Mesenchymal stem cell (in vitro differentiated cells and primary cell): ENCODE measurements at regions not wholly inside any gene's neighbourhood (a gene's known extent, or its start where the extent isn't known, plus 50 kb on each side); places are given as distances from the start of the nearest gene placed in this dataset.

Experiments
- DNase-seq: peaks from one replicate; pipeline ENCODE4 v3.0.0-alpha.2; 2013
- H2AFZ ChIP-seq: one replicate; pipeline ENCODE4 v1.6.1; 2013; ENCODE audit warnings: low read depth, mild to moderate bottlenecking, control low read depth, inconsistent platforms, low read length, moderate library complexity
- H2AK5ac ChIP-seq: 2 replicates; pipeline ENCODE4 v1.6.1; 2013; ENCODE audit warnings: low read length, moderate library complexity, mild to moderate bottlenecking, inconsistent platforms; ENCODE audit not compliant: severe bottlenecking
- H2BK120ac ChIP-seq: one replicate; pipeline ENCODE4 v1.6.1; 2013; ENCODE audit warnings: low read depth, mild to moderate bottlenecking, inconsistent platforms, low read length, moderate library complexity
- H2BK12ac ChIP-seq, 2 experiments: one replicate each; pipeline ENCODE4 v1.6.1; 2013; ENCODE audit warnings: inconsistent platforms in 2 of 2, low read length in 2 of 2, mild to moderate bottlenecking in 2 of 2, moderate library complexity in 2 of 2, control low read depth in 1 of 2
- H2BK15ac ChIP-seq: one replicate; pipeline ENCODE4 v1.6.1; 2013; ENCODE audit warnings: mild to moderate bottlenecking, low read depth, inconsistent platforms; ENCODE audit not compliant: poor library complexity, severe bottlenecking
- H2BK5ac ChIP-seq: 2 replicates; pipeline ENCODE4 v1.6.1; 2013; ENCODE audit warnings: low read depth, mild to moderate bottlenecking, low read length, control low read depth, inconsistent platforms; ENCODE audit not compliant: poor library complexity, severe bottlenecking
- H3K14ac ChIP-seq, 2 experiments: one replicate each; pipeline ENCODE4 v1.6.1; 2013; ENCODE audit warnings: inconsistent platforms in 2 of 2, low read length in 2 of 2, control low read depth in 1 of 2, mild to moderate bottlenecking in 1 of 2, moderate library complexity in 1 of 2
- H3K18ac ChIP-seq, 2 experiments: one replicate each; pipeline ENCODE4 v1.6.1; 2013; ENCODE audit warnings: inconsistent platforms in 2 of 2, low read length in 2 of 2, control low read depth in 1 of 2, low read depth in 1 of 2, mild to moderate bottlenecking in 1 of 2
- H3K23ac ChIP-seq, 2 experiments: one replicate each; pipeline ENCODE4 v1.6.1; 2013; ENCODE audit warnings: inconsistent platforms in 2 of 2, low read length in 2 of 2, mild to moderate bottlenecking in 2 of 2, moderate library complexity in 2 of 2, control low read depth in 1 of 2
- H3K27ac ChIP-seq: 2 replicates; pipeline ENCODE4 v1.5.1; 2013; ENCODE audit warnings: mild to moderate bottlenecking, moderate library complexity, low read length, control low read depth, inconsistent platforms; ENCODE audit not compliant: poor library complexity, severe bottlenecking
- H3K27me3 ChIP-seq, 2 experiments: 2 replicates each; pipeline versions ENCODE4 v1.6.1 to v1.7.0; 2013; ENCODE audit warnings: low read length in 2 of 2, mild to moderate bottlenecking in 2 of 2, moderate library complexity in 2 of 2, control low read depth in 1 of 2, inconsistent platforms in 1 of 2; ENCODE audit not compliant: control insufficient read depth in 1 of 2, insufficient read depth in 1 of 2
- H3K36me3 ChIP-seq, 2 experiments: 2 replicates each; pipeline versions ENCODE4 v1.6.1 to v1.7.0; 2013; ENCODE audit warnings: low read length in 2 of 2, control low read depth in 1 of 2, inconsistent platforms in 1 of 2, low read depth in 1 of 2, mild to moderate bottlenecking in 1 of 2; ENCODE audit not compliant: insufficient read depth in 2 of 2, control insufficient read depth in 1 of 2
- H3K4ac ChIP-seq, 2 experiments: one replicate each; pipeline ENCODE4 v1.6.1; 2013; ENCODE audit warnings: inconsistent platforms in 2 of 2, low read length in 2 of 2, mild to moderate bottlenecking in 2 of 2, moderate library complexity in 2 of 2, control low read depth in 1 of 2, low read depth in 1 of 2
- H3K4me1 ChIP-seq: 2 replicates; pipeline ENCODE4 v1.6.1; 2013; ENCODE audit warnings: low read depth, low read length, control low read depth; ENCODE audit not compliant: control insufficient read depth, insufficient read depth
- H3K4me2 ChIP-seq: 2 replicates; pipeline ENCODE4 v1.6.1; 2013; ENCODE audit warnings: low read length, mild to moderate bottlenecking, inconsistent platforms; ENCODE audit not compliant: poor library complexity, severe bottlenecking
- H3K4me3 ChIP-seq, 2 experiments: 2 replicates each; pipeline versions ENCODE4 v1.5.1 to v1.7.0; 2013; ENCODE audit warnings: low read length in 2 of 2, mild to moderate bottlenecking in 2 of 2, control low read depth in 1 of 2, low read depth in 1 of 2; ENCODE audit not compliant: insufficient read depth in 1 of 2
- H3K79me1 ChIP-seq: replicated peaks from 2 replicates; pipeline ENCODE4 v1.6.1; 2013; ENCODE audit warnings: mild to moderate bottlenecking, control low read depth, low read length, inconsistent platforms; ENCODE audit not compliant: poor library complexity, severe bottlenecking
- H3K9ac ChIP-seq: 2 replicates; pipeline ENCODE4 v1.7.0; 2013; ENCODE audit warnings: mild to moderate bottlenecking, low read length, moderate library complexity
- H3K9me3 ChIP-seq: 2 replicates; pipeline ENCODE4 v1.7.0; 2013; ENCODE audit warnings: mild to moderate bottlenecking, low read length; ENCODE audit not compliant: control insufficient read depth
- H4K8ac ChIP-seq: one replicate; pipeline ENCODE4 v1.6.1; 2013; ENCODE audit warnings: inconsistent platforms, mild to moderate bottlenecking, low read length, moderate library complexity
- H4K91ac ChIP-seq: one replicate; pipeline ENCODE4 v1.6.1; 2013; ENCODE audit warnings: mild to moderate bottlenecking, low read length, inconsistent platforms
- WGBS: methylation state at CpG from one replicate; pipeline ENCODE4 v1.1.7; 2013; ENCODE audit warnings: mixed read lengths; 5-methylcytosine and 5-hydroxymethylcytosine counted together

DNA sequence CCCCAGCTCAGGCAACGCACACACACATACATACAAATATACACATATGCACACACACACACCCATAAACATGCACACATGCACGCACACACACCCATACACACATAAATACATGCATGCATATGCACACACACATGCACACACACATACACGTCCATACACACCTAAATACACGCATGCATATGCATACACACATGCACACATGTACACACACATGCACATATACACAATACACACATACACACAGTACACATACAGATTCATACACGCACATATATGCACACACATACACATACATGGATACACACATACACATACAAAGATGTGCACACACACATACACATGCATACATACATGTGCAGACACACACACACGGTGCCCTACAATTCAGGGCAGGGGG lies 496.6 kb downstream of the TBC1D22A start:
- Histone ChIP-seq H2BK15ac (no peak overlapping the region), H3K23ac (no peak overlapping the region), H3K18ac (no peak overlapping the region), H2AFZ (no peak overlapping the region), H3K4me2 (no peak overlapping the region), H3K4me3 (no peak overlapping the region), H3K36me3 (no peaks in the 10 kb centered on the region), H4K91ac (no peak overlapping the region), H3K9ac (no peak overlapping the region), H2AK5ac (no peak overlapping the region), H3K14ac (no peak overlapping the region), H3K4me1 (no peaks in the 10 kb centered on the region), H4K8ac (no peak overlapping the region), H3K27me3 (peaks cover 0 to 20% of the 10 kb centered on the region in 2 experiments), H2BK12ac (no peak overlapping the region), H2BK120ac (no peak overlapping the region), H3K9me3 (peaks cover 3% of the 10 kb centered on the region), H3K4ac (no peak overlapping the region), H2BK5ac (no peak overlapping the region), H3K27ac (no peak overlapping the region), H3K79me1 (no peaks in the 10 kb centered on the region)
- 50% methylated on average over 6 of the region's 6 CpGs for WGBS
- DNase-seq = no peak

DNA sequence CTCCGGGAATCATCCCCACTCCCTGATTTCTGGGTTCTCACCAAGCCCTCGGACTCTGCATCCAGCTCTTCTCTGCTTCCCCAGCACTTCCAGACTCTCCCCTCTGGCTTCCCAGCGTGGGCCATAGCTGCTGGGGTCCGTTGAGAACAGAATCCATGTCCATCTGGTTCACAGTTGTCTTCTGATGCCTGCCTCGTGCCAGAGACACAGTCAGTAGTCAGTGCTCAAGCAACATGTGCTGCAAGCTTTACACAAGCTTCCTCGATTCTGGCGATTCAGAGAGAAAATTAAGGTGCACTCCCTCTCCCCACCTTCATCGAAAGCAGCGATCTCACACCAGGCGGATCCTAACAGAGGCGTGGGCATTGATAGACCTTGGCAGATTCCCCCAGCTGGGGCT lies 495.5 kb downstream of the TBC1D22A start:
- peaks cover 0 to 20% of the 10 kb centered on the region in 2 experiments for H3K27me3 ChIP-seq
- H2BK120ac ChIP-seq = no peak overlapping the region
- no peaks in the 10 kb centered on the region for H3K4me1 ChIP-seq
- H2AK5ac ChIP-seq = no peak overlapping the region
- H3K14ac ChIP-seq = no peak overlapping the region
- H2BK5ac ChIP-seq = no peak overlapping the region
- H3K18ac ChIP-seq = no peak overlapping the region
- H3K4ac ChIP-seq = no peak overlapping the region
- no peak overlapping the region for H3K4me3 ChIP-seq
- no peaks in the 10 kb centered on the region for H3K36me3 ChIP-seq
- peaks cover 12% of the 10 kb centered on the region for H3K9me3 ChIP-seq
- no peak for DNase-seq
- H3K79me1 ChIP-seq = no peaks in the 10 kb centered on the region
- H2BK12ac ChIP-seq = no peak overlapping the region
- H2BK15ac ChIP-seq = no peak overlapping the region
- no peak overlapping the region for H3K9ac ChIP-seq
- H3K4me2 ChIP-seq = no peak overlapping the region
- no peak overlapping the region for H3K23ac ChIP-seq
- WGBS = 76% methylated on average over 11 of the region's 11 CpGs
- no peak overlapping the region for H3K27ac ChIP-seq
- no peak overlapping the region for H4K8ac ChIP-seq
- H4K91ac ChIP-seq = no peak overlapping the region
- H2AFZ ChIP-seq = no peak overlapping the region

DNA sequence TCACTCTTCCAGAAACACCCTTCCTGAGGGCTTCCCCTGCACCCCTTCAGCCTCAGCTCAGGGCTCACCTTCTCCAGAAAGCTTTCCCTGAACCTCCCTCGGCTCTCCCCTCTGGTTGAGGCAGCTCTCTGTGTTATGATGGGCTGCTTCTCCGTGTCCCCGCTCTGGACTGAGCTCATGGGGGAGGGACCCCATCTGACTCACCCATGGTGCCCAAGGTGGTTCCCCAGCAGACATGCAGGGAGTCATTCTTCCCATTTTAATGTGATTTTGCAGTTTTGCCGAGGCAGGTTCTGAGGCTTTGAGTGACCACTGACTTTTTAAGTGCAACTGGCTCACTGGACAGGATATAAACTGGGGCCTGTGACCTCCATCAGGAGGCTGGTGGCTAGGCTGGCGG lies 495.1 kb downstream of the TBC1D22A start:
- H2BK12ac ChIP-seq = no peak overlapping the region

DNA sequence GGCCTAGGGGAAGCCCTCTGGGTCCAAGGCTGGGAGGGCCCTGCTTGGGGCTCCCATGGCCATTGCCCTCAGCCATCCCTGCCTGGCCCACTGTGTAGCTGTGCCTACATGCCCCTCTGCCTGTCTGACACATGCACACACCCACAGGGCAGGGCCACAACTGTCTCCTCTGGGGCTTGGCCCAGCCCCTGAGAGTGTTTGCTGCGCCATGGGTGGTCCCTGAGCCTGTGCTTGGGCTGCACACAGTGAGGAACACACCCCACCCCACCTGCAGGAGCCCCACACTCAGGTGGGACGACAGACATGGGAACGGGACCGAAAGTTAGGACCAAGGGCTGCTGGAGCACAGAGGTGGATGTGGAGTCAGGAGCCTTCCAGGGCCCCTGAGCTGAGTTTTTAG lies 489.5 kb downstream of the TBC1D22A start:
- H3K27me3 ChIP-seq = peaks cover 0 to 38% of the 10 kb centered on the region in 2 experiments
- no peak overlapping the region for H3K18ac ChIP-seq
- no peak overlapping the region for H2BK15ac ChIP-seq
- H3K4me3 ChIP-seq = no peak overlapping the region
- no peak overlapping the region for H4K91ac ChIP-seq
- H2BK120ac ChIP-seq = no peak overlapping the region
- no peak overlapping the region for H3K9ac ChIP-seq
- H3K4me2 ChIP-seq = no peak overlapping the region
- no peak overlapping the region for H2AK5ac ChIP-seq
- H3K23ac ChIP-seq = no peak overlapping the region
- no peaks in the 10 kb centered on the region for H3K4me1 ChIP-seq
- WGBS = 45% methylated on average over 4 of the region's 4 CpGs
- no peak overlapping the region for H2BK5ac ChIP-seq
- no peak overlapping the region for H3K14ac ChIP-seq
- no peak overlapping the region for H2BK12ac ChIP-seq
- no peaks in the 10 kb centered on the region for H3K79me1 ChIP-seq
- DNase-seq = no peak
- no peak overlapping the region for H2AFZ ChIP-seq
- no peak overlapping the region for H4K8ac ChIP-seq
- peaks cover 9% of the 10 kb centered on the region for H3K9me3 ChIP-seq
- H3K36me3 ChIP-seq = no peaks in the 10 kb centered on the region
- no peak overlapping the region for H3K27ac ChIP-seq
- no peak overlapping the region for H3K4ac ChIP-seq

More for the DNA sequence above, 495.1 kb downstream of the TBC1D22A start:
- Histone ChIP-seq H3K79me1 (no peaks in the 10 kb centered on the region), H3K14ac (no peak overlapping the region), H2BK120ac (no peak overlapping the region), H4K91ac (no peak overlapping the region), H4K8ac (no peak overlapping the region), H3K4ac (no peak overlapping the region), H3K36me3 (no peaks in the 10 kb centered on the region), H3K4me1 (no peaks in the 10 kb centered on the region), H3K4me3 (no peak overlapping the region), H3K23ac (no peak overlapping the region), H3K27me3 (peaks cover 0 to 20% of the 10 kb centered on the region in 2 experiments), H3K9me3 (peaks cover 12% of the 10 kb centered on the region), H2AK5ac (no peak overlapping the region), H3K9ac (no peak overlapping the region), H2BK5ac (no peak overlapping the region), H3K18ac (no peak overlapping the region), H3K27ac (no peak overlapping the region), H2BK15ac (no peak overlapping the region), H3K4me2 (no peak overlapping the region), H2AFZ (no peak overlapping the region)
- DNase-seq = no peak
- WGBS = 65% methylated on average over 5 of the region's 5 CpGs
